Stimulated activated effector memory CD8-positive, alpha-beta T cell treated with anti-CD3 and anti-CD28 coated beads, Interleukin-12 subunit alpha, Interleukin-12 subunit beta, amount 100 ng/mL, for 72 hours (primary cell): ENCODE measurements at regions not wholly inside any gene's neighbourhood (a gene's known extent, or its start where the extent isn't known, plus 50 kb on each side); places are given as distances from the start of the nearest gene placed in this dataset.
"Not testable (repeated sequence)": the region's sequence is repeated elsewhere in the genome, so short reads cannot be mapped to it uniquely, and the experiment has no call there.

Experiments
- ATAC-seq: fragments of 150-1000 bp; cut with Tn5 transposase; 2 replicates; pipeline ENCODE4 v1.10.0; 2021
- DNase-seq, 2 donors: peaks; one replicate each; pipeline ENCODE4 v3.0.0; 2021 to 2022; ENCODE audit warnings: low spot score in 2 of 2
- H3K27ac Mint-ChIP-seq: one replicate; pipeline ENCODE4 v1.8.0; 2022; ENCODE audit warnings: mild to moderate bottlenecking, mixed read lengths
- H3K36me3 Mint-ChIP-seq: one replicate; pipeline ENCODE4 v1.8.0; 2022; ENCODE audit warnings: mild to moderate bottlenecking, mixed read lengths
- H3K4me1 Mint-ChIP-seq: one replicate; pipeline ENCODE4 v1.8.0; 2022; ENCODE audit warnings: mixed read lengths
- H3K4me3 Mint-ChIP-seq: one replicate; pipeline ENCODE4 v1.8.0; 2022; ENCODE audit warnings: mild to moderate bottlenecking, mixed read lengths
- H3K9me3 Mint-ChIP-seq: one replicate; pipeline ENCODE4 v1.8.0; 2022; ENCODE audit warnings: mixed read lengths

DNA sequence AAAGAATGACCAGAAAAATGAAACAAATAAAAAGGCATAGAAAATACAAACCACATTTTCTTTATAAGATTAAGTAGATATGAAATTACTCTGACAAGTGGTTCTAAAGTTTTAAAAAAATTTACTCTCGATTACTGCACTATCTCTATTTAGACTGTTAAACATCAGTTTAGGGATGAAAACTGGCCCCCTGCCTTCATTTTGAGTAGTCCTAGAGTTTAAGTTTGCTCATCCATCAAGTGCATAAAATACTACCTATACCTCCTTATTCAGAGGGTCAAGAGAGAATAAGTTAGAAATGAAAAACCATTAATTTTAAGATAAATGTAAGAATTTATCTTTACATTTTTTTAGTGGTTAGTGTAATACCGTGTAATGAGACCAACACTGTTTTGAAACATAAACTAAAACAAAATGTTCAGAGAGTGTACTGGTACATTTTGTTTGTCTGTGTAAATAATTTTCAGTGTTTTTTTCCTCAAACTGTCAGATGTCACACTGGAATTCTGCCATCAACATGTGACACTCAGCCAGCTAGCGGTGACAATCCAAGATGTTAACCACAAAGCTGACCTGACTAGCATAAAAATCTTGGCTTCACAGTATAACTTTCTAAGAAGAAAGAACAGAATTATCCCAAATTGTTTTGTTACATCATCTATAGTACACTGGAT, 184.8 kb upstream of the PCDH20 start:
- no peak for ATAC-seq

DNA sequence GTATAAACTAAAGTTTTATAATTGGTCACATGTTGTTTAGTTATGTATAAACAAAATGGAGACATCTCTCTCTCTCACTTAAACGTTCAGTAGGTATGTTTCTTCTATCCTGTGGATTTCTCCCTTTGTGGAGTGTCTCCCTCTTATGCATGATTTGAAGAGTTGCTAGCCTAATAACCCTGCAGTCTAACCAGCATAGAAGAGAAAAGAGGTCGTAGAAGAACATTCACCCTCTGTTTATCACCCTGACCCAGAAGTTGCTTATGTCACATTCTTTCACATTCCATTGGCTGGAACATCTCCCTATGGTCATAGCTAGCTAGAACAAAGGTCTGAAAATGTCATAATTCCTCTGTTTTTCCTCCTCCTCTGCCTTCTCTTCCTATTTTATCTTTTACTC, 176.8 kb upstream of the PCDH20 start:
- H3K4me1 Mint-ChIP-seq, result no peaks in the 10 kb centered on the region
- no peak overlapping the region for H3K27ac Mint-ChIP-seq
- ATAC-seq (no peak), DNase-seq (no peak)
- no peaks in the 10 kb centered on the region for H3K36me3 Mint-ChIP-seq
- peaks cover 7% of the 10 kb centered on the region for H3K9me3 Mint-ChIP-seq
- H3K4me3 Mint-ChIP-seq, result no peak overlapping the region

More for the DNA sequence above, 184.8 kb upstream of the PCDH20 start:
- no peak for DNase-seq
- Mint-ChIP-seq H3K27ac (no peak overlapping the region), H3K36me3 (no peaks in the 10 kb centered on the region), H3K4me3 (no peak overlapping the region), H3K4me1 (no peaks in the 10 kb centered on the region), H3K9me3 (peaks cover 14% of the 10 kb centered on the region)

DNA sequence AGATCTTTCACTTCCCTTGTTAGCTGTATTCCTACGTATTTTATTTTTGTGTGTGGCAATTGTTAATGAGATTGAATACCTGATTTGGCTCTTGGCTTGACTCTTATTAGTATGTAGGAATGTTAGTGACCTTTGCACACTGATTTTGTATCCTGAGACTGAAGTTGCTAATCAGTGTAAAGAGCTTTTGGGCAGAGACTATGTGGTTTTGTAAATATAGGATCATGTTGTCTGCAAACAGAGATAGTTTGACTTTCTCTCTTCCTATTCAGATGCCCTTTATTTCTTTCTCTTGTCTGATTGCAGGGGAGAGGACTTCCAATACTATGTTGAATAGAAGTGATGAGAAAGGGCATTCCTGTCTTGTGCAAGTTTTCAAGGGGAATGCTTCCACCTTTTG, 160.3 kb upstream of the PCDH20 start:
- H3K27ac Mint-ChIP-seq, result no peak overlapping the region
- no peaks in the 10 kb centered on the region for H3K36me3 Mint-ChIP-seq
- no peak for DNase-seq
- H3K4me1 Mint-ChIP-seq, result no peaks in the 10 kb centered on the region
- no peak for ATAC-seq
- peaks cover 18% of the 10 kb centered on the region for H3K9me3 Mint-ChIP-seq
- H3K4me3 Mint-ChIP-seq, result no peak overlapping the region

DNA sequence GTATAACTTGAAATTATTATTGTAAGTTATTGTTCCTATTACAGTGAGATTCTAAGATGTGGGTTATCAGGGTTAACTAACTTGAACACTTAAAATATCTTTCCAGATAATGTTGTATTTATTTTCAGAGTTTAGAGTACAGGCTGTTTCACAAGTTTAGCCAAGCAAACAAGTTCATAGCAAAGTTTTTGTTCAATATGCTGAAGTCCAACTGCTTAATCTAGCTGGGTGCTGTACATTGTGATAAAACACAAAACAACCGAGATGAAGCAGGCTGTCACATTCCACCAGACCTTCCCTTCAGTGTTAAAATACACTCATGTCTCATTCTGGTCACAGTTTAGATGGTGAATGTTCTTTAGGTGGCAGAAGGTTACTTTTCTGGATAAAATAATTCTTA, 148.0 kb upstream of the PCDH20 start:
- H3K27ac Mint-ChIP-seq, result no peak overlapping the region
- no peak overlapping the region for H3K4me3 Mint-ChIP-seq
- ATAC-seq, result no peak
- no peak for DNase-seq
- no peaks in the 10 kb centered on the region for H3K36me3 Mint-ChIP-seq
- no peaks in the 10 kb centered on the region for H3K4me1 Mint-ChIP-seq
- peaks cover 14% of the 10 kb centered on the region for H3K9me3 Mint-ChIP-seq

DNA sequence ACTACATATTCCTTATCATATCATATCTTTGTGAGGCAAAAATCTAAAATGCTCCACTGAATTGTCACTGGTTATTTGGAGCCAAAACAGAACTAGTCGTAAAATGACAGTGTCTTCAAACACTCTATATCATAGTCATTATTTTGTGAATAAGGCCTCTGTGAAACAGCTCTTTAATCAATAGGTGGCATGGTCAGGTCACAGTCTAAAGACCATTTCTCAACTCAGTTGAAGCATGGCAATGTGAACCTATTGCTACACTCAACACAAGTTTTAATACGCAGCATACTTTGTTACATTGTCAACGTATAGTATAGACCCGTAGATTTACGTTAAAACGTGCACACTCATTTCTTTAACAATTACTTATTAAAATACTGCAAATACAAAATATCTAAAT, 131.3 kb upstream of the PCDH20 start:
- no peak for DNase-seq
- Mint-ChIP-seq H3K27ac (no peak overlapping the region), H3K4me1 (no peaks in the 10 kb centered on the region), H3K36me3 (no peaks in the 10 kb centered on the region), H3K9me3 (peaks cover 7% of the 10 kb centered on the region), H3K4me3 (no peak overlapping the region)
- no peak for ATAC-seq

DNA sequence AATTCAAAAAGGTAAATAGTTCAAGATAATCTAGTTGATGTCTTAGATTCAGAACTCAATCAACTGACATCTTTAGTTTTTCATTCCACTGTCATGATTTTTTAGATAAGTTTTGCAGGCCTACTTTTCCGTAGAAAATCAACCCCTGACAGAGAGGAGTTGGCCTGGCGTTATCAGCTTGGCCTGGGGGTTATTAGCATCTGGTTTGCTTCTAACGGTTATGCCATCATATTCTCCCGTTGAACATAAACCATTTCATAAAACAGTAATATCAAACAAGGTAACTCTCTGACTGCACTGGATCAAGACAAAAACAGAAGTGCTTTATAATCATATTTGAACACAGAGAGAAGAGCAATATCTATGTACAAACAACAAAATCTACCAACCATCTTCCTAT, 130.8 kb upstream of the PCDH20 start:
- H3K27ac Mint-ChIP-seq, result no peak overlapping the region
- no peaks in the 10 kb centered on the region for H3K4me1 Mint-ChIP-seq
- DNase-seq, result no peak
- ATAC-seq, result no peak
- no peaks in the 10 kb centered on the region for H3K36me3 Mint-ChIP-seq
- no peak overlapping the region for H3K4me3 Mint-ChIP-seq
- peaks cover 7% of the 10 kb centered on the region for H3K9me3 Mint-ChIP-seq

DNA sequence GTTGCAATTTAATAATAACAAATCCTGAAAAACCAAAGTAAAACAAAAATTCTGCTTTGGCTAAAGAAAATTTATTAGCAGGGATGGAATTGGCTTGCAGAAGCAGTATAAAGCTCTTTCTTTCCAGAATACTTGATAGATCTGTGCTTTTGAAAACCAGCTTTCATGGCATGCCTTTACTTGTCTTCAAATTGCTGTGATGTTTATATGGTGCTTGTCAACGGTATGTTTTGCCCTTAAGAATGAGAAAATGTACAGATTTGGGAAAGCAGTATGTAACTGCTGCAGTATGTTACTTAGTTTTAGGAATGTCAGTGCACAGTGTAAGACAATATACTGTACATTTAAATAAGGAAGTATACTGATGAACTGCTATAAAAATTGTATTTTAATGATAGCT, 120.8 kb upstream of the PCDH20 start:
- Mint-ChIP-seq H3K9me3 (peaks cover 15% of the 10 kb centered on the region), H3K4me1 (no peaks in the 10 kb centered on the region), H3K27ac (no peak overlapping the region), H3K4me3 (no peak overlapping the region), H3K36me3 (no peaks in the 10 kb centered on the region)
- ATAC-seq, result no peak
- no peak for DNase-seq

DNA sequence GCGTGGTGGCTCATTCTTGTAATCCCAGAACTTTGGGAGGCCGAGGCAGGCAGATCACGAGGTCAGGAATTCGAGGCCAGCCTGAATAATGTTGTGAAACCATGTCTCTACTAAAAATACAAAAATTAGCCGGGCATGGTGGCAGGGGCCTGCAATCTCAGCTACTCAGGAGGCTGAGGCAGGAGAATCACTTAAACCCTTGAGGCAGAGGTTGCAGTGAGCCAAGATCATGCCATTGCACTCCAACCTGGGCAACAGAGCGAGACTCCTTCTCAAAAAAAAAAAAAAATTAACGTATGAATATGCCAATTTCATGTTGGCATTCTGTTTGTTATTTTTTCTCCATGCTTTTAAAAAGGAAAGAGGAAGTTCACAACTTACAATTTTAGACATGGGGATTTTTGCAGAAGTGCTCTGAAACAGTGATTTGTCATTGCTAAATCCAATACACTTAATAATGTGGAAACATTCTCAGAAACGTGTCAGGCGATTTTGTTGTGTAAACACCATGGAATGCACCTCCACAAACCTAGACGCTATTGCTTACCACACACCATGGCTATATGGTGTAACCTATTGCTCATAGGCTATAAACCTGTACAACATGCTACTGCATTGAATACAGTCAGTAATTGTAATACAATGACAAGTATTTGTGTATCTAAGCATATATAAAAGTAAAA, 115.9 kb upstream of the PCDH20 start:
- Mint-ChIP-seq H3K9me3 (peaks cover 19% of the 10 kb centered on the region), H3K27ac (no peak overlapping the region), H3K4me1 (no peaks in the 10 kb centered on the region), H3K4me3 (no peak overlapping the region), H3K36me3 (no peaks in the 10 kb centered on the region)
- DNase-seq, result no peak
- ATAC-seq, result no peak

DNA sequence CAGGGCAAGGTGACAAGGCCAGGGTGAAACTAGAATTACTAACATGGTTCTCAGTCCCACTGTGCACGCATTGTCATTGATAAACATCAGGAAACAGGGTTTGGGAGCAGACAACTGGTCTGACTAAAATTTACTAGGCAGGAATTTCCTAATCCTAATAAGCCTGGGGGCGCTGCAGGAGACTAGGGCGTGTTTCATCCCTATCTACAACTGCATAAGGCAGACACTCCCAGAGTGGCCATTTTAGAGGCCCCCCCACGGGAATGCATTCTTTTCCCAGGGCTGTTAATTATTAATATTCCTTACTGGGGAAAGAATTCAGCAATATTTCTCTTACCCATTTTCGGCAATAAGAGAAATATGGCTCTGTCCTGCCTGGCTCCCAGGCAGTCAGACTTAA, 103.6 kb upstream of the PCDH20 start:
- H3K36me3 Mint-ChIP-seq, H3K27ac Mint-ChIP-seq, DNase-seq, H3K4me1 Mint-ChIP-seq, H3K4me3 Mint-ChIP-seq, ATAC-seq: not testable (repeated sequence)
- H3K9me3 Mint-ChIP-seq, result peaks cover 19% of the 10 kb centered on the region

DNA sequence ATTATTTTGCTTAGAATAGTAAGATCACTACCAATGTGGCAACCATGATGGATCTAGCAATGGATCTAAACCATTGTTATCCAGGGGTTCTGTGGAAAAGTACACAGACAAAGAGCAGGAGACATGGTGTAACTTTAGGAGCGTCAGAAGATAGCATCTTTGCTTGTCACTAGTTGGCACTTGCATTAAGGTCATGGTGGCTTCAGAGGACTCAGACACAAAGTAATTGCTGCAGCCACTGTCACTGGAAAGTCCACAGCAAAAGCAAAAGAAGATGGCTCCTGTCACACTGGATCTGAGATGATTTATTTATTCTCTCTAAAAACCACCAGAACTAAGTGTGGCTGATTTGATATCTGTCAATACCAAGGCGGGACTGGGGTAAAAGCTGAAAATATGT, 93.3 kb upstream of the PCDH20 start:
- Mint-ChIP-seq H3K9me3 (peaks cover 19% of the 10 kb centered on the region), H3K36me3 (no peaks in the 10 kb centered on the region), H3K4me3 (no peak overlapping the region), H3K4me1 (no peaks in the 10 kb centered on the region), H3K27ac (no peak overlapping the region)
- DNase-seq (no peak), ATAC-seq (no peak)

DNA sequence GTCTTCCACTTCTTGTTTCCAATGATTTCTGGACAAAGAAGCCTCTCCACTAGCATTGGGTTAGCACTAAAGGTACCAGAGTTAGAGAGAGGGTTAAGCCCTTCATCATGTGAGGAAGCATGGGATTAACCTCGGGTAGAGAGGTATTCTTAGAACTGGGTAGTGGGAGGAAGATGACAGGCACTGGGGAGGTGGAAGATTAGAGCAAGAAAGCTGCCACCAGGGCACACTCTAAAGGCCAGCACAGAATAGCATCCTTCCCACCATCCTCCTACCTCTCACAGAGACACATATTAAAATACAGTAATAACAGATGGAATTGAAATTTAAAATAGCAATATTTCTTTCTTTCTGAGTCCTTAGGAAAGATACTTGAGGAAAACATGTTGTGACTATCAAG, 84.5 kb upstream of the PCDH20 start:
- ATAC-seq (no peak), DNase-seq (no peak)
- Mint-ChIP-seq H3K9me3 (peaks cover 9% of the 10 kb centered on the region), H3K27ac (no peak overlapping the region), H3K4me3 (no peak overlapping the region), H3K36me3 (no peaks in the 10 kb centered on the region), H3K4me1 (no peaks in the 10 kb centered on the region)

DNA sequence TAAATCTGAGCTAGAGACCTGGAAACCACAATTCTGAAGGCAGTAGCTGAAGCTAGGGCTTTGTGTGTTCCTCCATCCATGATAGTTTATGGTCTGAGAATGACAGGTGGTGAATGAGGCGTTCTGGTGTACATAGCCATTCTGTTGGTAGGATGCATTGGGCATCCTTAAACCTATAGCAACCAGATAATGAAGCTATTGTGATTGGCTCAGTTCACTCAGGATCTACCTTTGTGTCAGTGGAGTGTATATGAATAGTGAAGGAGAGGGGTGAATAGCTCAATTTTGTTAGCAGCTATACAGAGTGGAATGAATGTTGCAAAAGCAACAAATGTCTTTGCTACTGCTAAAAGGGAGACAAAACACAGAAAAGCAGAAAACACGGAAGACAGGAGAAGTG, 80.0 kb upstream of the PCDH20 start:
- ATAC-seq (no peak), DNase-seq (no peak)
- no peak overlapping the region for H3K4me3 Mint-ChIP-seq
- no peaks in the 10 kb centered on the region for H3K4me1 Mint-ChIP-seq
- H3K9me3 Mint-ChIP-seq, result peaks cover 18% of the 10 kb centered on the region
- H3K36me3 Mint-ChIP-seq, result no peaks in the 10 kb centered on the region
- H3K27ac Mint-ChIP-seq, result no peak overlapping the region

DNA sequence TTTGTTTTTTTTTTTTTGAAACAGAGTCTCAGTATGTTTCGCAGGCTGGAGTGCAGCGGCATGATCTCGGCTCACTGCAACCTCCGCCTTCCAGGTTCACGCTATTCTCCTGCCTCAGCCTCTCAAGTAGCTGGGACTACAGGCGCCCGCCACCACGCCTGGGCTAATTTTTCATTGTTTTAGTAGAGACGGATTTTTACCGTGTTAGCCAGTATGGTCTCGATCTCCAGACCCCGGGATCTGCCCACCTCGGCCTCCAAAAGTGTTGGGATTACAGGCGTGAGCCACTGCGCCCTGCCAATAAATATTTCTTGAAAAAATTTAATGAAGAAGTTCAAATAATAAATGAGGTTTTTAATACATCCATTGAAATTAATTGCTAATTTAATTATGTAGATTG, 77.9 kb upstream of the PCDH20 start:
- H3K4me3 Mint-ChIP-seq, H3K4me1 Mint-ChIP-seq, H3K27ac Mint-ChIP-seq, H3K36me3 Mint-ChIP-seq, ATAC-seq, DNase-seq: not testable (repeated sequence)
- H3K9me3 Mint-ChIP-seq, result peaks cover 18% of the 10 kb centered on the region

DNA sequence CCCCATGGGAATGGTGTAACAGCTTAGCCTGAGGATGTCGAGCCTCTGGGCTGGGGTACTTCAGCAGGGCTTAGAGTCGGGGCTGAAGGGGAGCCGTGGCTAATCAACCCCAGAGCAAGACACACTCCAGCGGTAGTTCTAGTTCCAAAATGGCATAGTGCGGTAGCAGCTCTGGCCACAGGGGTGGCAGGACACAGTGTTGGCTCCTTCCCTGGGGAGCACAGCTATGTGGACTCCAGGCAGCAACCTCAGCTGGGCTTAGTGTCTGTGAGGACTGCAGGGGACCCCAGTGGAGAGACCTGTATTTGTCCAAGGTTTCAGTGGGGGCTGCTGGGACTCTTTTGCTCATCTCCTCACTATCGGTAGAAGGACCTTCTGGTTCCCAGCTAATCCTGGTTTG, 70.8 kb upstream of the PCDH20 start:
- ATAC-seq, result no peak
- Mint-ChIP-seq H3K4me1 (no peaks in the 10 kb centered on the region), H3K36me3 (no peaks in the 10 kb centered on the region), H3K9me3 (peaks cover 10% of the 10 kb centered on the region), H3K27ac (no peak overlapping the region), H3K4me3 (no peak overlapping the region)
- no peak for DNase-seq

DNA sequence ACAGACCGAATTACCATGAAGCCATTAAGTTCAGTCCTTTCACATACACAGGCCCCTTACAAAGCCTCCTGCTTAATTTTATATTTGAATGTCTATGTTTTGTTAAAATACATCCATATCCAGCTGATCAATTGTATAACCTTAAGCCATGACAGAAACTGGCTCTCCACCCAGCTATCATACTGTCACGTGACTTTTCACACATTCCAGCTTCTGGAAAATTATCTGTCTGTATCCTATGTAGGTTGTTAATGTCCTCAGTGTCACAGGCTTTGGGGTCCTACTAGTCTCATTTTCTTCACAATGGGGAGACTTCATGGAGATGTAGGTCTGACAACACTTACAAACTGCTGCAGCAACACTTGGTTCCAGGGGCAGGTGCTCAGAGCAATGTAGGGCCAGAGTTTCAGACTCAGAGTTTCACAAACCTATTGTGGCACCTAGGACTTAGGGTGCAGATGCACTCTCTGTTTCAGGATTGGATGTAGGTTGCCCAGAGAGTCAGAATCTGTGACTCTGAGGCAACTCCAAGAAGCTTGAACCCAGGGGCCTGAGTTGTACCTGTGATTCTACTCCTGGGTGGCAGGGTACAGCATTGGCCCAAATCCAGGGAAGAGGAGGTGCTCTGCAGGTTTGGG, 69.6 kb upstream of the PCDH20 start:
- ATAC-seq (no peak), DNase-seq (no peak)
- H3K9me3 Mint-ChIP-seq, result peaks cover 12% of the 10 kb centered on the region
- H3K36me3 Mint-ChIP-seq, result no peaks in the 10 kb centered on the region
- no peak overlapping the region for H3K27ac Mint-ChIP-seq
- no peak overlapping the region for H3K4me3 Mint-ChIP-seq
- no peaks in the 10 kb centered on the region for H3K4me1 Mint-ChIP-seq

DNA sequence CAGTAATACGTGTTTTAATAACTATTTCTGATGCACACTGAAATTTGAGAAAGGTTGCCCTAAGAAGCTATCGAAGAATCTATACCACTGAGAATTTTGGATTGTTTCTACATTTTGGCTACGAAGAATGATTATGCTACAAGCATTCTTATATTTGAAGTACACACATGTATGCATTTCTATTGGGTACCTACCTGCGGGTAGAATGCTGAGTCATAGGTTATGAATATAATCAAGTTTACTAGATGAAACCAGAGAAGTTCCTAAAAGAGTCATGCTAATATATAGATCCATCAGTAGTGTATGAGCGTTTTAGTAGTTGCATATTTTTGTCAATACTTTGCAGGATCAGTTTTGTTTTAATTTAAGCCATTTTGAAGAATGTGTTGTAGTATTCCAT, 62.0 kb upstream of the PCDH20 start:
- no peak overlapping the region for H3K27ac Mint-ChIP-seq
- ATAC-seq, result no peak

More for the DNA sequence above, 62.0 kb upstream of the PCDH20 start:
- DNase-seq, result no peak
- Mint-ChIP-seq H3K4me1 (no peaks in the 10 kb centered on the region), H3K9me3 (peaks cover 25% of the 10 kb centered on the region), H3K36me3 (no peaks in the 10 kb centered on the region), H3K4me3 (no peak overlapping the region)
